GM20431 (cell line): ENCODE measurements at regions not wholly inside any gene's neighbourhood (a gene's known extent, or its start where the extent isn't known, plus 50 kb on each side); places are given as distances from the start of the nearest gene placed in this dataset.

Experiments used
- in situ Hi-C: fragments of 300-500 bp; cut with MseI, MboI; formaldehyde crosslinking; loops from one replicate; pipeline ENCODE4 v1.15.0; 2020; ENCODE audit warnings: low sequenced_read_pairs; ENCODE audit not compliant: unreplicated experiment

- in situ Hi-C loops: no loop called here
Measured at GRCh38 chr5:82364497-82364896, 86.3 kb upstream of the RPS23 start.

GRCh38 chr5:82363524-82363923 lies 85.4 kb upstream of the RPS23 start:
- in situ Hi-C loops: no loop called here

GRCh38 chr5:82362636-82363035 lies 84.5 kb upstream of the RPS23 start:
- in situ Hi-C loops: no loop called here

- in situ Hi-C loops: no loop called here
Measured at GRCh38 chr5:82360022-82360421, 81.9 kb upstream of the RPS23 start.

- in situ Hi-C loops: loop anchor here (10.0 kb wide), 1 partner anchor 1206 kb away; no protein-coding TSS in a partner anchor
Measured at GRCh38 chr5:82359272-82359671, 81.1 kb upstream of the RPS23 start.

- in situ Hi-C loops: loop anchor here (10.0 kb wide), 1 partner anchor 1206 kb away; no protein-coding TSS in a partner anchor
Measured at GRCh38 chr5:82358457-82358856, 80.3 kb upstream of the RPS23 start.

- in situ Hi-C loops: loop anchor here (10.0 kb wide), 1 partner anchor 1208 kb away; no protein-coding TSS in a partner anchor
Measured at GRCh38 chr5:82356808-82357671, 78.9 kb upstream of the RPS23 start.

- in situ Hi-C loops: loop anchor here (10.0 kb wide), 1 partner anchor 1209 kb away; no protein-coding TSS in a partner anchor
Measured at GRCh38 chr5:82356021-82356420, 77.9 kb upstream of the RPS23 start.

GRCh38 chr5:82355496-82355895 lies 77.3 kb upstream of the RPS23 start:
- in situ Hi-C loops: loop anchor here (10.0 kb wide), 1 partner anchor 1209 kb away; no protein-coding TSS in a partner anchor

- in situ Hi-C loops: loop anchor here (10.0 kb wide), 1 partner anchor 1210 kb away; no protein-coding TSS in a partner anchor
Measured at GRCh38 chr5:82355053-82355452, 76.9 kb upstream of the RPS23 start.

GRCh38 chr5:82354543-82354942 lies 76.4 kb upstream of the RPS23 start:
- in situ Hi-C loops: loop anchor here (10.0 kb wide), 1 partner anchor 1210 kb away; no protein-coding TSS in a partner anchor

GRCh38 chr5:82353522-82353921 lies 75.4 kb upstream of the RPS23 start:
- in situ Hi-C loops: loop anchor here (10.0 kb wide), 1 partner anchor 1211 kb away; no protein-coding TSS in a partner anchor

GRCh38 chr5:82352146-82352791 lies 74.1 kb upstream of the RPS23 start:
- in situ Hi-C loops: loop anchor here (10.0 kb wide), 1 partner anchor 1213 kb away; no protein-coding TSS in a partner anchor

GRCh38 chr5:82351754-82352145 lies 73.6 kb upstream of the RPS23 start:
- in situ Hi-C loops: loop anchor here (10.0 kb wide), 1 partner anchor 1213 kb away; no protein-coding TSS in a partner anchor

GRCh38 chr5:82351297-82351696 lies 73.1 kb upstream of the RPS23 start:
- in situ Hi-C loops: loop anchor here (10.0 kb wide), 1 partner anchor 1214 kb away; no protein-coding TSS in a partner anchor

GRCh38 chr5:82349652-82350051 lies 71.5 kb upstream of the RPS23 start:
- in situ Hi-C loops: loop anchor here (10.0 kb wide), 1 partner anchor 1215 kb away; no protein-coding TSS in a partner anchor

GRCh38 chr5:82348784-82349425 lies 70.8 kb upstream of the RPS23 start:
- in situ Hi-C loops: no loop called here

GRCh38 chr5:82347201-82347865 lies 69.2 kb upstream of the RPS23 start:
- in situ Hi-C loops: no loop called here

- in situ Hi-C loops: no loop called here
Measured at GRCh38 chr5:82346399-82347165, 68.4 kb upstream of the RPS23 start.
